IPS DF 6.9 (cell line): ENCODE measurements at regions not wholly inside any gene's neighbourhood (a gene's known extent, or its start where the extent isn't known, plus 50 kb on each side); places are given as distances from the start of the nearest gene placed in this dataset.

Source experiments
- DNase-seq: peaks from one replicate; pipeline ENCODE4 v3.0.0-alpha.2; 2013; ENCODE audit warnings: low read depth, low spot score
- H3K27ac ChIP-seq: one replicate; pipeline ENCODE4 v1.5.1; 2013; ENCODE audit warnings: low read length, control low read depth
- H3K27me3 ChIP-seq: 2 replicates; pipeline ENCODE4 v1.6.1; 2013; ENCODE audit warnings: mild to moderate bottlenecking, low read length; ENCODE audit not compliant: control insufficient read depth, insufficient read depth
- H3K36me3 ChIP-seq: 2 replicates; pipeline ENCODE4 v1.6.1; 2013; ENCODE audit warnings: low read length; ENCODE audit not compliant: control insufficient read depth, insufficient read depth
- H3K4me1 ChIP-seq: 2 replicates; pipeline ENCODE4 v1.6.1; 2013; ENCODE audit warnings: low read length; ENCODE audit not compliant: control insufficient read depth, insufficient read depth
- H3K4me3 ChIP-seq: 2 replicates; pipeline ENCODE4 v1.5.1; 2013; ENCODE audit warnings: mild to moderate bottlenecking, low read length
- H3K9me3 ChIP-seq: 2 replicates; pipeline ENCODE4 v1.6.1; 2013; ENCODE audit warnings: low read length, inconsistent platforms; ENCODE audit not compliant: control insufficient read depth, insufficient read depth
- WGBS: extraction: QIAGEN DNeasy Blood & Tissue Kit; methylation state at CpG from one replicate; pipeline ENCODE4 v1.1.7; 2013; ENCODE audit warnings: mixed read lengths, missing lambda C conversion rate; ENCODE audit not compliant: insufficient read length, insufficient coverage; 5-methylcytosine and 5-hydroxymethylcytosine counted together

GRCh38 chr18:24989760-24990593 lies 362.0 kb downstream of the ZNF521 start:
- H3K27ac ChIP-seq, result no peak overlapping the region
- no peak overlapping the region for H3K4me3 ChIP-seq
- no peaks in the 10 kb centered on the region for H3K4me1 ChIP-seq
- no peaks in the 10 kb centered on the region for H3K9me3 ChIP-seq
- H3K36me3 ChIP-seq, result no peaks in the 10 kb centered on the region
- no peaks in the 10 kb centered on the region for H3K27me3 ChIP-seq
- no peak for DNase-seq
- WGBS, result no CpG with 5 or more reads among the region's 7 CpGs

- H3K4me1 ChIP-seq, result no peaks in the 10 kb centered on the region
- H3K4me3 ChIP-seq, result no peak overlapping the region
- H3K27ac ChIP-seq, result no peak overlapping the region
- WGBS, result no CpG with 5 or more reads among the region's 5 CpGs
- no peak for DNase-seq
- H3K27me3 ChIP-seq, result no peaks in the 10 kb centered on the region
- no peaks in the 10 kb centered on the region for H3K36me3 ChIP-seq
- no peaks in the 10 kb centered on the region for H3K9me3 ChIP-seq
These were observed 361.3 kb downstream of the ZNF521 start for GRCh38 chr18:24990671-24991134.

GRCh38 chr18:24991141-24992060 lies 360.6 kb downstream of the ZNF521 start:
- no peak overlapping the region for H3K27ac ChIP-seq
- no peaks in the 10 kb centered on the region for H3K4me1 ChIP-seq
- H3K27me3 ChIP-seq, result no peaks in the 10 kb centered on the region
- no CpG with 5 or more reads among the region's 14 CpGs for WGBS
- H3K36me3 ChIP-seq, result no peaks in the 10 kb centered on the region
- DNase-seq, result no peak
- H3K4me3 ChIP-seq, result no peak overlapping the region
- no peaks in the 10 kb centered on the region for H3K9me3 ChIP-seq

GRCh38 chr18:24992491-24992890 lies 359.5 kb downstream of the ZNF521 start:
- no peaks in the 10 kb centered on the region for H3K36me3 ChIP-seq
- H3K4me1 ChIP-seq, result no peaks in the 10 kb centered on the region
- WGBS, result no CpG with 5 or more reads among the region's 2 CpGs
- H3K27me3 ChIP-seq, result no peaks in the 10 kb centered on the region
- no peak for DNase-seq
- no peaks in the 10 kb centered on the region for H3K9me3 ChIP-seq
- H3K27ac ChIP-seq, result no peak overlapping the region
- no peak overlapping the region for H3K4me3 ChIP-seq

DNA sequence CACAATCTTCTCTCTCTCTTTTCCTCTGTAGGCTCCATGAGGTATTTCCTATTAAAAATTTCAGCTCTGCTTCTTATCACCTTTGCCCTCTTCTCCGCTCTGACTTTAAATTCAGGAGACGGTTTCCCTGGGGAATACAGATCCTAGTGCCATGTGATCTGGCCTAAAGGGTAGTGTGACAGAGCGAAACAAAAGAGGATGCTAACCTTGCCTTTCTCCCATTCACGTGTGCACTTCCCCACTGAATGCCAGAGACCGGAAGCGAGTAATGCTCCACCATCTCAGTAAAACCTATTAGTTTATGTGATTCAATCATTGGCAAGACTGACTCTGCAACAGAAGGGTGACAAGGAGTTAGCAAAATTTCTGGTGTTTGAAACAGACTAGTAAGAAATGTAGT lies 358.3 kb downstream of the ZNF521 start:
- no CpG with 5 or more reads among the region's 6 CpGs for WGBS
- no peaks in the 10 kb centered on the region for H3K9me3 ChIP-seq
- H3K36me3 ChIP-seq, result no peaks in the 10 kb centered on the region
- no peaks in the 10 kb centered on the region for H3K4me1 ChIP-seq
- H3K27ac ChIP-seq, result no peak overlapping the region
- no peak overlapping the region for H3K4me3 ChIP-seq
- H3K27me3 ChIP-seq, result no peaks in the 10 kb centered on the region
- no peak for DNase-seq

DNA sequence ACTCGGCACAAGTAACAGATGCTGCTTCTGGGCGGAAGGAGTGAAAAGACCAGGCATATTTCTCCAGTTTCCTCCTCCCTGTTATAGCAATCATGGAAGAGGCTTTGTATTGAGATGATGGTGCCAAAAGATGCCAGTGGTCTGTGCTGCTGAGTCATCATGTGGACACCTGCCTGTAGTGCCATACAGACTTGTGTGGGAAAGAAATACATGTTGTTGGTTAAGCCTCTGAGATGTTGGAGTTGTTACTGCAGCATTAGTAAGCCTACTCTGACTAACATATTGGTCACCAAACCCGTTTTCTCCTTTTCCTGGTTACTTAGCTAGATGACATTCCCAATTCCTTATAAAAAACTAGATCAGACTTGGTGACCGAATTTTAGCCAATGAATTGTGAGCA lies 356.9 kb downstream of the ZNF521 start:
- no peak overlapping the region for H3K4me3 ChIP-seq
- no peaks in the 10 kb centered on the region for H3K4me1 ChIP-seq
- H3K27me3 ChIP-seq, result no peaks in the 10 kb centered on the region
- H3K9me3 ChIP-seq, result no peaks in the 10 kb centered on the region
- H3K27ac ChIP-seq, result no peak overlapping the region
- WGBS, result no CpG with 5 or more reads among the region's 4 CpGs
- no peak for DNase-seq
- no peaks in the 10 kb centered on the region for H3K36me3 ChIP-seq

DNA sequence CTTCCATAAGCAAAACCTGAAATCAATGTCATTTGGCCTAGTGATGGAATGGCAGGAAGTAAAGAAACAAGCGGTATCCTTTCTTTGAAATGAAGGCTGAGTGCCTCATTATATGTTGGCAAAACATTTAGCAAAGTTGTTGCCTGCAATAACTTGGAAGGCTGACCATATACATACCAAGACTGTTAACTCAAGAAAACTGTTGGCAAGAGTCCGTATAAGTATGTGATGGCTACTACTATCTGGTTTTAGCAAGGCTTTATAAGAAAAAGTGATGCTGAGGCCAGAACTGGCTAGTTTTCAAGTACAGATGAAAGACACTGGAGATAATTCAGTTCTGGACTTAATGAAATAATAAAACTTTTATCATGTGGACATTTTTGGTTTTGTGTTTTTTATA lies 356.2 kb downstream of the ZNF521 start:
- no peaks in the 10 kb centered on the region for H3K36me3 ChIP-seq
- DNase-seq, result no peak
- WGBS, result no CpG with 5 or more reads among the region's 2 CpGs

DNA sequence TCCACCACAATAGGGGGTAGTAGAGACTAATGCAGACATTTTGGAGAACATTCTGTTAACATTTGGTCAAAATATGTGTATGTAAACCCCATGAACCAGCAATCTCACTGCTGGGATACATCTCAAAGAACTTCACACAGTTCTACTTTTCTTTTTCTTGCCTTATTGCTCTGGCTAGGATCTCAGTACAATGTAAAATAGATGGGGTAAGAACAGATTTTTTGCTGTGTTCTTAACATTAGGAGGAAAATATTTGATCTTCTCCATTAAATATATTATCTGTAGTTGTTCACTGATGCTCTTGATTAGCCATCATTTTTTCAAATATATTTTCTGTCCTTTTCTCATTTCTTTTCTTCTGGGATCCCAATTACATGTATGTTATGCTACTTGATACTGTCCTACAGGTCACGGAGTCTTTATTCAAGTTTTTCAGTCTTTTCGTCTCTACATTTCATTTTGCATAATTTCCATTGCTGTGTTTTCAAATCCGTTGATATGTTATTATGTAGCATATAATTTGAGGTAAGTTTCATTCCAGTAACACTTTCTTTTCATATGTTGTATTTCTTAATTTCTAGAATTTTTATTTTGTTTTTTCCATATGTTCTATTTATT lies 352.2 kb downstream of the ZNF521 start:
- H3K36me3 ChIP-seq, result no peaks in the 10 kb centered on the region
- DNase-seq, result no peak
- H3K9me3 ChIP-seq, result no peaks in the 10 kb centered on the region
- WGBS, result no CpG with 5 or more reads among the region's 3 CpGs
- H3K27ac ChIP-seq, result no peak overlapping the region
- no peaks in the 10 kb centered on the region for H3K27me3 ChIP-seq
- H3K4me3 ChIP-seq, result no peak overlapping the region
- no peaks in the 10 kb centered on the region for H3K4me1 ChIP-seq

More for the DNA sequence above, 356.2 kb downstream of the ZNF521 start:
- Histone ChIP-seq H3K27ac (no peak overlapping the region), H3K4me3 (no peak overlapping the region), H3K27me3 (no peaks in the 10 kb centered on the region), H3K9me3 (no peaks in the 10 kb centered on the region), H3K4me1 (no peaks in the 10 kb centered on the region)

GRCh38 chr18:25001803-25002202 lies 350.2 kb downstream of the ZNF521 start:
- no CpG with 5 or more reads among the region's 2 CpGs for WGBS
- Histone ChIP-seq H3K4me3 (no peak overlapping the region), H3K4me1 (no peaks in the 10 kb centered on the region; the same call in 1 of the 2 replicates), H3K27ac (no peak overlapping the region), H3K27me3 (no peaks in the 10 kb centered on the region), H3K9me3 (no peaks in the 10 kb centered on the region), H3K36me3 (no peaks in the 10 kb centered on the region)
- DNase-seq, result no peak
